IMR-90 (cell line): ENCODE measurements at regions not wholly inside any gene's neighbourhood (a gene's known extent, or its start where the extent isn't known, plus 50 kb on each side); places are given as distances from the start of the nearest gene placed in this dataset.

Experiments
- ATAC-seq: fragments of 200-7000 bp; cut with Tn5 transposase; 2 replicates; pipeline ENCODE4 v1.9.1; 2020; ENCODE audit warnings: low read depth, mild to moderate bottlenecking, moderate library complexity
- BruUV-seq: library from RNA; stranded (reverse); fragments of 400-500 nt; replicated peaks from 2 replicates; lab custom pipeline; 2021; lab: Mats Ljungman, UMichigan
- CTCF ChIA-PET: fragments of 300-600 bp; formaldehyde crosslinking; extraction: SDS; loops from one replicate; lab custom pipeline; 2021; ENCODE audit warnings: antibody characterized with exemption; lab: Yijun Ruan, JAX
- POLR2A ChIA-PET: fragments of 300-600 bp; sonication (Branson Sonifier 250); formaldehyde crosslinking; loops from one replicate; lab custom pipeline; 2022; ENCODE audit warnings: antibody characterized with exemption; ENCODE audit not compliant: unreplicated experiment; lab: Charles Lee
- DNase-seq: peaks from one replicate; pipeline ENCODE4 v3.0.0; 2013
- H2AFZ ChIP-seq: replicated peaks from 2 replicates; pipeline ENCODE3; 2013; ENCODE audit warnings: low read length, mild to moderate bottlenecking; ENCODE audit not compliant: poor library complexity
- H2AK5ac ChIP-seq: 2 replicates; pipeline ENCODE4 v1.6.1; 2013; ENCODE audit warnings: low read depth, low read length, inconsistent platforms
- H2AK9ac ChIP-seq: replicated peaks from 2 replicates; pipeline ENCODE3; 2013; ENCODE audit warnings: mild to moderate bottlenecking, low read depth, low read length, moderate library complexity; ENCODE audit not compliant: poor library complexity
- H2BK120ac ChIP-seq: 2 replicates; pipeline ENCODE4 v1.6.1; 2013; ENCODE audit warnings: low read depth, low read length, inconsistent platforms
- H2BK15ac ChIP-seq: 3 replicates; pipeline ENCODE4 v1.6.1; 2013; ENCODE audit warnings: low read depth, low read length, inconsistent platforms
- H2BK20ac ChIP-seq: 2 replicates; pipeline ENCODE4 v1.6.1; 2013; ENCODE audit warnings: low read depth, mild to moderate bottlenecking, inconsistent platforms, low read length, moderate library complexity
- H2BK5ac ChIP-seq: 2 replicates; pipeline ENCODE4 v1.6.1; 2013; ENCODE audit warnings: mild to moderate bottlenecking, low read depth, low read length, inconsistent platforms; ENCODE audit not compliant: poor library complexity, severe bottlenecking
- H3K14ac ChIP-seq: replicated peaks from 2 replicates; pipeline ENCODE4 v1.6.1; 2013; ENCODE audit warnings: low read depth, low read length, inconsistent platforms
- H3K18ac ChIP-seq: 2 replicates; pipeline ENCODE4 v1.6.1; 2013; ENCODE audit warnings: low read depth, low read length, control low read depth
- H3K23ac ChIP-seq: 2 replicates; pipeline ENCODE4 v1.6.1; 2013; ENCODE audit warnings: low read depth, low read length, inconsistent platforms
- H3K27ac ChIP-seq: 2 replicates; pipeline ENCODE4 v1.5.1; 2013; ENCODE audit warnings: mild to moderate bottlenecking, control low read depth, low read length; ENCODE audit not compliant: insufficient read depth
- H3K27me3 ChIP-seq: 2 replicates; pipeline ENCODE4 v1.6.1; 2013; ENCODE audit warnings: low read length; ENCODE audit not compliant: control insufficient read depth, insufficient read depth
- H3K36me3 ChIP-seq: 2 replicates; pipeline ENCODE4 v1.6.1; 2013; ENCODE audit warnings: low read length, mixed read lengths; ENCODE audit not compliant: control insufficient read depth, insufficient read depth
- H3K4ac ChIP-seq: 2 replicates; pipeline ENCODE4 v1.6.1; 2013; ENCODE audit warnings: low read depth, low read length, inconsistent platforms
- H3K4me1 ChIP-seq: 2 replicates; pipeline ENCODE4 v1.6.1; 2013; ENCODE audit warnings: low read length, mixed read lengths; ENCODE audit not compliant: control insufficient read depth, insufficient read depth
- H3K4me2 ChIP-seq: 2 replicates; pipeline ENCODE4 v1.6.1; 2013; ENCODE audit warnings: low read depth, mild to moderate bottlenecking, control low read depth, low read length, moderate library complexity
- H3K4me3 ChIP-seq: 2 replicates; pipeline ENCODE4 v1.5.1; 2013; ENCODE audit warnings: low read depth, mild to moderate bottlenecking, control low read depth, low read length, moderate library complexity; ENCODE audit not compliant: insufficient read depth
- H3K56ac ChIP-seq: 2 replicates; pipeline ENCODE4 v1.6.1; 2013; ENCODE audit warnings: low read length, inconsistent platforms; ENCODE audit not compliant: insufficient read depth; ENCODE audit errors: extremely low read depth
- H3K79me1 ChIP-seq, 2 experiments: 2 replicates each; pipeline ENCODE4 v1.6.1; 2013; ENCODE audit warnings: low read length in 2 of 2, inconsistent platforms in 1 of 2, low read depth in 1 of 2
- H3K9ac ChIP-seq: 2 replicates; pipeline ENCODE4 v1.6.1; 2013; ENCODE audit warnings: low read depth, low read length, control low read depth
- H3K9me1 ChIP-seq: 2 replicates; pipeline ENCODE4 v1.6.1; 2013; ENCODE audit warnings: low read length, inconsistent platforms; ENCODE audit not compliant: insufficient read depth
- H3K9me3 ChIP-seq: 2 replicates; pipeline ENCODE4 v1.6.1; 2013; ENCODE audit warnings: low read length; ENCODE audit not compliant: control insufficient read depth, insufficient read depth
- H4K20me1 ChIP-seq: 2 replicates; pipeline ENCODE4 v1.6.1; 2013; ENCODE audit warnings: low read length, inconsistent platforms; ENCODE audit not compliant: insufficient read depth
- H4K5ac ChIP-seq: 2 replicates; pipeline ENCODE4 v1.6.1; 2013; ENCODE audit warnings: mild to moderate bottlenecking, low read depth, low read length, control low read depth
- H4K8ac ChIP-seq, 2 experiments: 2 replicates each; pipeline ENCODE4 v1.6.1; 2013; ENCODE audit warnings: low read depth in 2 of 2, low read length in 2 of 2, control low read depth in 1 of 2, inconsistent platforms in 1 of 2
- H4K91ac ChIP-seq: 2 replicates; pipeline ENCODE4 v1.6.1; 2013; ENCODE audit warnings: low read depth, low read length, inconsistent platforms; ENCODE audit not compliant: insufficient read depth
- BHLHE40 ChIP-seq: fragments of 150-350 bp; IDR thresholded peaks from 2 replicates; pipeline ENCODE4 v1.6.1; 2016; ENCODE audit warnings: mild to moderate bottlenecking, low read depth, low read length
- CEBPB ChIP-seq: IDR thresholded peaks from 2 replicates; pipeline ENCODE4 v1.6.1; 2012; ENCODE audit warnings: low read depth, low read length, improper control_type of control experiment
- CHD1 ChIP-seq: IDR thresholded peaks from 2 replicates; pipeline ENCODE4 v1.6.1; 2012; ENCODE audit warnings: low read depth, low read length, improper control_type of control experiment
- CTCF ChIP-seq: conservative IDR thresholded peaks from 2 replicates; pipeline ENCODE4 v1.5.1; 2012; ENCODE audit warnings: mild to moderate bottlenecking, low read depth, low read length, improper control_type of control experiment
- ELK1 ChIP-seq: fragments of 150-350 bp; IDR thresholded peaks from 2 replicates; pipeline ENCODE4 v1.6.1; 2016; ENCODE audit warnings: low read depth, mild to moderate bottlenecking, low read length, moderate library complexity, borderline replicate concordance
- FOS ChIP-seq: fragments of 150-350 bp; IDR thresholded peaks from 2 replicates; pipeline ENCODE4 v1.6.1; 2016; ENCODE audit warnings: low read depth, low read length
- MAFK ChIP-seq: IDR thresholded peaks from 2 replicates; pipeline ENCODE4 v1.6.1; 2012; ENCODE audit warnings: low read depth, low read length, improper control_type of control experiment
- MAZ ChIP-seq: IDR thresholded peaks from 2 replicates; pipeline ENCODE4 v1.6.1; 2012; ENCODE audit warnings: low read depth, mild to moderate bottlenecking, low read length, improper control_type of control experiment, moderate library complexity, borderline replicate concordance
- MXI1 ChIP-seq: IDR thresholded peaks from 2 replicates; pipeline ENCODE4 v1.6.1; 2012; ENCODE audit warnings: low read depth, mild to moderate bottlenecking, low read length, moderate library complexity, borderline replicate concordance
- POLR2A ChIP-seq: IDR thresholded peaks from 2 replicates; pipeline ENCODE4 v1.6.1; 2012; ENCODE audit warnings: mild to moderate bottlenecking, low read depth, low read length
- RAD21 ChIP-seq: IDR thresholded peaks from 2 replicates; pipeline ENCODE4 v1.6.1; 2012; ENCODE audit warnings: low read length, improper control_type of control experiment
- RCOR1 ChIP-seq: IDR thresholded peaks from 2 replicates; pipeline ENCODE4 v1.6.1; 2012; ENCODE audit warnings: mild to moderate bottlenecking, low read length, improper control_type of control experiment; ENCODE audit not compliant: insufficient replicate concordance
- RFX5 ChIP-seq: IDR thresholded peaks from 2 replicates; pipeline ENCODE4 v1.8.0; 2012; ENCODE audit warnings: low read depth, mild to moderate bottlenecking, low read length, moderate library complexity
- SMC3 ChIP-seq: fragments of 150-350 bp; IDR thresholded peaks from 2 replicates; pipeline ENCODE4 v1.6.1; 2016; ENCODE audit warnings: low read depth, mild to moderate bottlenecking, antibody characterized with exemption, low read length, moderate library complexity
- USF2 ChIP-seq: fragments of 150-350 bp; IDR thresholded peaks from 2 replicates; pipeline ENCODE4 v1.6.1; 2017; ENCODE audit warnings: mild to moderate bottlenecking, antibody characterized with exemption, low read length, low read depth
- WGBS, 2 experiments: methylation state at CpG; one replicate each; pipeline versions ENCODE4 v1.1.5 to v1.1.7; 2013; ENCODE audit warnings: missing lambda C conversion rate in 2 of 2; ENCODE audit not compliant: insufficient read length in 1 of 2; ENCODE audit errors: extremely low coverage in 2 of 2; 5-methylcytosine and 5-hydroxymethylcytosine counted together
- dilution Hi-C: fragments of 300-500 bp; cut with HindIII; formaldehyde crosslinking; loops from one replicate; pipeline ENCODE4 v1.14.3; 2018; ENCODE audit warnings: low sequenced_read_pairs; ENCODE audit not compliant: unreplicated experiment
- in situ Hi-C: fragments of 300-500 bp; cut with MboI; formaldehyde crosslinking; loops from 3 replicates; pipeline ENCODE4 v1.14.3; 2019; ENCODE audit warnings: low sequenced_read_pairs, inconsistent platforms, mixed read lengths
- intact Hi-C: fragments of 100-400 bp; cut with micrococcal nuclease; formaldehyde crosslinking; loops from 2 replicates; pipeline ENCODE4 v1.10.0; 2022

- Histone ChIP-seq H3K27ac (no peak overlapping the region), H3K79me1 (no peaks in the 10 kb centered on the region), H4K5ac (no peak overlapping the region), H3K56ac (no peak overlapping the region), H3K18ac (no peak overlapping the region), H2AK9ac (no peak overlapping the region), H4K8ac (no peak overlapping the region), H2BK15ac (no peak overlapping the region), H2AFZ (no peak overlapping the region), H3K23ac (no peak overlapping the region), H3K27me3 (no peaks in the 10 kb centered on the region), H4K91ac (no peak overlapping the region), H3K14ac (no peak overlapping the region), H2BK5ac (no peak overlapping the region), H4K20me1 (no peaks in the 10 kb centered on the region), H3K9me1 (no peaks in the 10 kb centered on the region), H2BK20ac (no peak overlapping the region), H3K9ac (no peak overlapping the region), H3K4me3 (no peak overlapping the region), H3K9me3 (no peaks in the 10 kb centered on the region), H2AK5ac (no peak overlapping the region), H3K4ac (no peak overlapping the region), H3K4me1 (no peaks in the 10 kb centered on the region), H2BK120ac (no peak overlapping the region), H3K36me3 (no peaks in the 10 kb centered on the region), H3K4me2 (no peak overlapping the region)
- ATAC-seq (no peak), DNase-seq (no peak)
- in situ Hi-C loops (no loop called here), dilution Hi-C loops (no loop called here), intact Hi-C loops (loop anchor here (10.0 kb wide), 1 partner anchor 420 kb away; no protein-coding TSS in a partner anchor)
- no TSS peak for BruUV-seq
- TF ChIP-seq CEBPB (no peak), FOS (no peak), RCOR1 (no peak), USF2 (no peak), POLR2A (no peak), RFX5 (no peak), CHD1 (no peak), MAZ (no peak), SMC3 (no peak), CTCF (no peak), ELK1 (no peak), RAD21 (no peak), MAFK (no peak), MXI1 (no peak), BHLHE40 (no peak)
- WGBS, 2 experiments, result 50% methylated on average over 1 of the region's 1 CpG; no CpG with 5 or more reads in 1 of the 2 experiments
- ChIA-PET CTCF (no interaction called here), POLR2A (no interaction called here)
Measured at GRCh38 chr18:43785158-43785557, 507.9 kb upstream of the SYT4 start.
